H1 (cell line): ENCODE measurements at regions not wholly inside any gene's neighbourhood (a gene's known extent, or its start where the extent isn't known, plus 50 kb on each side); places are given as distances from the start of the nearest gene placed in this dataset.

Experiments
- CTCF ChIA-PET: fragments of 300-600 bp; sonication (Branson Sonifier 250); formaldehyde crosslinking; loops from one replicate; lab custom pipeline; 2021; ENCODE audit not compliant: partially characterized antibody; lab: Charles Lee
- POLR2A ChIA-PET: fragments of 300-600 bp; sonication (Branson Sonifier 250); formaldehyde crosslinking; loops from one replicate; lab custom pipeline; 2021; ENCODE audit warnings: inconsistent platforms; ENCODE audit not compliant: partially characterized antibody; lab: Charles Lee
- DNase-seq, 2 experiments: peaks; one replicate each; pipeline versions ENCODE4 v3.0.0 to v3.0.0-alpha.2; 2010 to 2022; ENCODE audit warnings: low spot score in 2 of 2, low read depth in 1 of 2, mixed read lengths in 1 of 2
- FAIRE-seq: peaks from 2 replicates; lab custom pipeline; 2011; peaks lifted over from hg19 to GRCh38; lab: Jason Lieb, UNC
- H2AFZ ChIP-seq: 2 replicates; pipeline ENCODE4 v1.8.1; 2012; ENCODE audit warnings: low read length, inconsistent platforms
- H2AK5ac ChIP-seq: 2 replicates; pipeline ENCODE4 v1.6.1; 2013; ENCODE audit warnings: low read depth, low read length
- H2BK120ac ChIP-seq: replicated peaks from 2 replicates; pipeline ENCODE3; 2013; ENCODE audit warnings: low read depth, low read length, inconsistent platforms
- H2BK12ac ChIP-seq: 2 replicates; pipeline ENCODE4 v1.6.1; 2013; ENCODE audit warnings: low read depth, low read length
- H2BK15ac ChIP-seq: 2 replicates; pipeline ENCODE4 v1.6.1; 2013; ENCODE audit warnings: low read length
- H2BK20ac ChIP-seq: 2 replicates; pipeline ENCODE4 v1.6.1; 2013; ENCODE audit warnings: low read length
- H2BK5ac ChIP-seq: 2 replicates; pipeline ENCODE4 v1.6.1; 2013; ENCODE audit warnings: low read depth, low read length
- H3K14ac ChIP-seq: 2 replicates; pipeline ENCODE4 v1.6.1; 2013; ENCODE audit warnings: inconsistent platforms; ENCODE audit not compliant: insufficient read length
- H3K18ac ChIP-seq: 2 replicates; pipeline ENCODE4 v1.6.1; 2013; ENCODE audit warnings: low read length; ENCODE audit errors: extremely low read depth
- H3K23ac ChIP-seq: 2 replicates; pipeline ENCODE4 v1.6.1; 2013; ENCODE audit warnings: inconsistent platforms; ENCODE audit not compliant: insufficient read length
- H3K23me2 ChIP-seq: 2 replicates; pipeline ENCODE4 v1.6.1; 2013; ENCODE audit warnings: low read depth, low read length
- H3K27ac ChIP-seq: 2 replicates; pipeline ENCODE4 v1.6.1; 2011; ENCODE audit warnings: low read depth, low read length, inconsistent platforms
- H3K27me3 ChIP-seq, 4 experiments: replicated peaks in 1 of 4; 1 replicate in 1 of 4; 2 replicates in 3 of 4; pipeline versions ENCODE4 v1.6.1 to v1.8.1; 2011 to 2013; ENCODE audit warnings: low read length in 3 of 4, mild to moderate bottlenecking in 3 of 4, inconsistent platforms in 2 of 4, mixed read lengths in 2 of 4, moderate library complexity in 1 of 4; ENCODE audit not compliant: control insufficient read depth in 3 of 4, insufficient read depth in 3 of 4; ENCODE audit errors: extremely low read depth in 1 of 4
- H3K36me3 ChIP-seq, 4 experiments: 2 replicates each; pipeline versions ENCODE4 v1.6.1 to v1.8.1; 2011 to 2013; ENCODE audit warnings: mild to moderate bottlenecking in 4 of 4, low read length in 3 of 4, moderate library complexity in 2 of 4, control low read depth in 1 of 4, inconsistent platforms in 1 of 4; ENCODE audit not compliant: insufficient read depth in 4 of 4, control insufficient read depth in 2 of 4
- H3K4ac ChIP-seq: replicated peaks from 2 replicates; pipeline ENCODE3; 2013; ENCODE audit warnings: low read length, low read depth, mixed read lengths, inconsistent platforms; ENCODE audit not compliant: insufficient read length
- H3K4me1 ChIP-seq, 4 experiments: replicated peaks in 1 of 4; 1 replicate in 1 of 4; 2 replicates in 3 of 4; pipeline versions ENCODE4 v1.6.1 to v1.8.1; 2011 to 2013; ENCODE audit warnings: low read length in 3 of 4, inconsistent platforms in 2 of 4, mixed read lengths in 1 of 4; ENCODE audit not compliant: insufficient read depth in 4 of 4, control insufficient read depth in 3 of 4
- H3K4me2 ChIP-seq, 2 experiments: 2 replicates each; pipeline versions ENCODE4 v1.6.1 to v1.8.1; 2011 to 2013; ENCODE audit warnings: low read depth in 2 of 2, low read length in 2 of 2, control low read depth in 1 of 2, inconsistent platforms in 1 of 2, mild to moderate bottlenecking in 1 of 2; ENCODE audit not compliant: insufficient read depth in 1 of 2
- H3K4me3 ChIP-seq, 4 experiments: fragments of 200-600, 300-600 bp in 1 of 4; sonication (generic), shearing (Covaris generic), sonication (Bioruptor Twin) in 1 of 4; 2 replicates each; pipeline versions ENCODE4 v1.5.1 to v1.8.1; 2011 to 2016; ENCODE audit warnings: low read length in 4 of 4, low read depth in 3 of 4, control low read depth in 2 of 4, inconsistent platforms in 2 of 4, mild to moderate bottlenecking in 2 of 4, mixed read lengths in 1 of 4, moderate library complexity in 1 of 4; ENCODE audit not compliant: insufficient read depth in 2 of 4; ENCODE audit errors: extremely low read depth in 1 of 4
- H3K56ac ChIP-seq: replicated peaks from 2 replicates; pipeline ENCODE3; 2013; ENCODE audit warnings: low read depth, mild to moderate bottlenecking, mixed read lengths, low read length, inconsistent platforms; ENCODE audit not compliant: insufficient read length
- H3K79me1 ChIP-seq: 2 replicates; pipeline ENCODE4 v1.6.1; 2013; ENCODE audit warnings: low read depth, low read length, control low read depth
- H3K79me2 ChIP-seq, 2 experiments: 2 replicates each; pipeline versions ENCODE4 v1.6.1 to v1.8.1; 2012 to 2013; ENCODE audit warnings: low read length in 2 of 2, mild to moderate bottlenecking in 2 of 2, inconsistent platforms in 1 of 2; ENCODE audit not compliant: insufficient read depth in 2 of 2, control insufficient read depth in 1 of 2
- H3K9ac ChIP-seq, 4 experiments: replicated peaks in 1 of 4; 1 replicate in 1 of 4; 2 replicates in 3 of 4; pipeline versions ENCODE4 v1.6.1 to v1.8.1; 2011 to 2013; ENCODE audit warnings: low read depth in 3 of 4, low read length in 3 of 4, control low read depth in 2 of 4, mild to moderate bottlenecking in 2 of 4, moderate library complexity in 2 of 4, inconsistent platforms in 1 of 4; ENCODE audit errors: extremely low read depth in 1 of 4
- H3K9me3 ChIP-seq, 2 experiments: 2 replicates each; pipeline versions ENCODE4 v1.6.1 to v1.8.1; 2012 to 2013; ENCODE audit warnings: mild to moderate bottlenecking in 2 of 2, moderate library complexity in 2 of 2, control low read depth in 1 of 2, inconsistent platforms in 1 of 2, low read depth in 1 of 2, low read length in 1 of 2, mixed read lengths in 1 of 2; ENCODE audit not compliant: insufficient read depth in 2 of 2
- H4K20me1 ChIP-seq, 2 experiments: replicated peaks in 1 of 2; 2 replicates each; pipeline versions ENCODE3 to v1.8.1; 2011 to 2013; ENCODE audit warnings: inconsistent platforms in 2 of 2, low read length in 2 of 2, mild to moderate bottlenecking in 1 of 2; ENCODE audit not compliant: insufficient read depth in 2 of 2, control insufficient read depth in 1 of 2
- H4K5ac ChIP-seq: 2 replicates; pipeline ENCODE4 v1.6.1; 2013; ENCODE audit warnings: low read length, low read depth, mixed read lengths, inconsistent platforms; ENCODE audit not compliant: insufficient read length
- H4K8ac ChIP-seq: 2 replicates; pipeline ENCODE4 v1.8.0; 2013; ENCODE audit warnings: mild to moderate bottlenecking, moderate library complexity, low read length, inconsistent platforms; ENCODE audit not compliant: insufficient read depth; ENCODE audit errors: extremely low read depth
- H4K91ac ChIP-seq: replicated peaks from 2 replicates; pipeline ENCODE3; 2013; ENCODE audit warnings: low read length, mixed read lengths, inconsistent platforms; ENCODE audit not compliant: insufficient read length
- CHD2 ChIP-seq: IDR thresholded peaks from 2 replicates; pipeline ENCODE4 v1.6.1; 2012; ENCODE audit warnings: low read length, improper control_type of control experiment
- KDM1A ChIP-seq: fragments of 200-600, 300-600 bp; sonication (generic); IDR thresholded peaks from 2 replicates; pipeline ENCODE4 v1.7.1; 2016; ENCODE audit warnings: mild to moderate bottlenecking, low read length, borderline replicate concordance
- MAX ChIP-seq: IDR thresholded peaks from 2 replicates; pipeline ENCODE4 v1.6.1; 2012; ENCODE audit warnings: inconsistent platforms
- SIRT6 ChIP-seq: IDR thresholded peaks from one replicate; pipeline ENCODE4 v1.7.1; 2012; ENCODE audit warnings: low read length, inconsistent platforms
- SRF ChIP-seq: IDR thresholded peaks from 2 replicates; pipeline ENCODE4 v1.6.1; 2011; ENCODE audit warnings: mild to moderate bottlenecking, low read depth, low read length, moderate library complexity
- WGBS, 2 experiments: shearing (Covaris generic) in 1 of 2; methylation state at CpG; one replicate each; pipeline versions ENCODE4 v1.1.6 to v1.1.7; 2013 to 2015; ENCODE audit warnings: low lambda C conversion rate in 2 of 2, mixed read lengths in 2 of 2, inconsistent platforms in 1 of 2, low coverage in 1 of 2, missing lambda C conversion rate in 1 of 2; ENCODE audit not compliant: insufficient replicate concordance in 2 of 2, insufficient coverage in 1 of 2, insufficient read length in 1 of 2; ENCODE audit errors: extremely low coverage in 1 of 2, missing lambda C conversion rate in 1 of 2; 5-methylcytosine and 5-hydroxymethylcytosine counted together

GRCh38 chr6:3509336-3509735 lies 52.5 kb upstream of the SLC22A23 start:
- no peak for DNase-seq
- Histone ChIP-seq H2AK5ac (no peak overlapping the region), H2BK20ac (no peak overlapping the region), H3K36me3 (no peaks in the 10 kb centered on the region), H2BK12ac (no peak overlapping the region), H3K9me3 (no peaks in the 10 kb centered on the region), H2AFZ (no peak overlapping the region), H3K4me3 (no peak overlapping the region), H3K27me3 (peaks cover 0 to 1% (median 0%) of the 10 kb centered on the region in 4 experiments; a peak in 1 of 7 replicates), H2BK5ac (no peak overlapping the region), H3K4ac (no peak overlapping the region), H2BK15ac (no peak overlapping the region), H3K4me1 (peaks cover 0 to 8% (median 6%) of the 10 kb centered on the region in 4 experiments; a peak in 4 of 7 replicates), H3K79me1 (no peaks in the 10 kb centered on the region), H3K9ac (no peak overlapping the region), H4K91ac (no peak overlapping the region), H3K23me2 (peaks cover 2% of the 10 kb centered on the region; the same call in 1 of the 2 replicates), H4K5ac (no peak overlapping the region), H2BK120ac (no peak overlapping the region), H3K56ac (no peak overlapping the region), H3K79me2 (no peaks in the 10 kb centered on the region), H4K8ac (no peak overlapping the region), H3K27ac (no peak overlapping the region), H3K23ac (no peak overlapping the region), H3K4me2 (no peak overlapping the region), H4K20me1 (no peaks in the 10 kb centered on the region), H3K14ac (no peak overlapping the region), H3K18ac (no peak overlapping the region)
- FAIRE-seq, result no peak
- CTCF ChIA-PET, result interaction anchor here (1.1 to 1.6 kb wide), 2 partner anchors 13 to 43 kb away, joined by 4 read pairs; no protein-coding TSS in a partner anchor
- 90% methylated on average over 4 of the region's 4 CpGs; no CpG with 5 or more reads in 1 of the 2 experiments for WGBS, 2 experiments
- POLR2A ChIA-PET, result no interaction called here
- no peak for TF ChIP-seq SRF
- no peak for TF ChIP-seq SIRT6
- no peak for TF ChIP-seq CHD2
- no peak for TF ChIP-seq KDM1A
- no peak for TF ChIP-seq MAX
